ENCODE measurements at regions not wholly inside any gene's neighbourhood (a gene's known extent, or its start where the extent isn't known, plus 50 kb on each side); places are given as distances from the start of the nearest gene placed in this dataset.

DNA sequence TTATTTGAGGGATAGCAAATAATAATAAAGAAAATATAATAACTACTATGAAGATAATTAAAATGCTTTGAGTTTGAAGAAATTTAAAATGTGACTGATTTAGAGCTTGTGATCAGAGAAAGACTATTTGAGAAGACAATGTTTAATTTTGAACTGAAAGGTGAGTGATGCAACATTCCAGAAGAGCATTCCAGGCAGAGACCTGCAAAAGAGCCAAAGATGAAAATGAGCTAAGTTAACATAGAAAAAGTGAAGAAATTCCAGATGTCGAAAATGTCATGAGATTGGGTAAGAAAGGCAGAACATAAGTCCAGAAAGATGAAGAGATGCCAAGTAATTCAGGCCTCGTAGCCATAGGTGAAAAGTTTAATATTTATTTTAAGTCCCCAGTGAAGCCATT, 215.8 kb downstream of the FSIP2 start:
- intact Hi-C loops (cut with DNase I), result no loop called here
- H3K27ac ChIP-seq, result no peak overlapping the region
- H3K9me3 ChIP-seq, result no peaks in the 10 kb centered on the region
- no peaks in the 10 kb centered on the region for H3K4me1 ChIP-seq (replicated peaks)
- no peak for DNase-seq (ENCODE audit: low spot score)
- WGBS, result 55% methylated on average over 2 of the region's 2 CpGs
- no peaks in the 10 kb centered on the region for H3K27me3 ChIP-seq (replicated peaks; ENCODE audit: insufficient read depth)
- no peak overlapping the region for H3K4me3 ChIP-seq
- no peaks in the 10 kb centered on the region for H3K36me3 ChIP-seq
- no peak for TF ChIP-seq POLR2AphosphoS5 (IDR thresholded peaks at IDR 0.05)
- TF ChIP-seq POLR2A (IDR thresholded peaks at IDR 0.05), result no peak
- no peak for TF ChIP-seq CTCF (IDR thresholded peaks at IDR 0.05)

DNA sequence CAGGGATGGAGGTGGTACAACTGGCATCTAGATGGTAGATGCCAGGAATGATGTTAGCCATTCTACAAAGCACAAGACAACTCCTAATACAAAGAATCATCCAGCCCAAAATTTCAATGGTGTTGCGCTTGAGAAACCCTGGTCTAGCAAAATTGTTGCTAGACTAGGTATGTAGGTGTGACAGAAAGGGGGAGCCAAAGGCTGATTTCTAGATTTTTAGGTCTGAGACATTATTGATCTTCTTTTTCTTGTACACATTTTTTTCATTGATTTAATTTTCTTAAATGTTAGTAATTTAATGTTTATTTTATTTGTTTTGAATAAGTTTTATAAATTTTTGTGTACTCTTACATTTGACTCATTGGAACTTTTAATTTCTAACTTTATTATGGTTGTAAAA, 216.4 kb downstream of the FSIP2 start:
- intact Hi-C loops (cut with DNase I), result no loop called here
- DNase-seq (ENCODE audit: low spot score), result no peak
- TF ChIP-seq CTCF (IDR thresholded peaks at IDR 0.05) (no peak), POLR2A (IDR thresholded peaks at IDR 0.05) (no peak), POLR2AphosphoS5 (IDR thresholded peaks at IDR 0.05) (no peak)

DNA sequence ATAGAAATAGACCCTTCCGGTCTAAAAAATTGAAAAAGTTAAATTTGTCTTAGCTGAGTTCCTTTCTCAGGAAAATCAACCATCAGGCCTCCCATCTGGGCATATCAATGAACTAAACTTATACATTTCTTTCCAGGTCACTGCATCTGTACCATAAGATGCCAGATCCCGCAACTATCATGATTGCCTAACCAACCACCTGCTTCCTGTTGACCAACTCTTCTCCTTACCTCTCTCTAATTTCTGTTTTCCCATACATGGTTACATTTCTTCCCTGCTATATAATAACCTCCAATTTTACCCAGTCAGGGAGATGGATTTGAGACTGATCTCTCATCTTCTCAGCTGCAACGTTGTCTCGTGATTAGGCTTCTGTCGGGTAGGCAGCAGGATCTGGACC, 228.7 kb downstream of the FSIP2 start:
- DNase-seq (ENCODE audit: low spot score), result no peak
- H3K9me3 ChIP-seq, result no peaks in the 10 kb centered on the region
- no peaks in the 10 kb centered on the region for H3K27me3 ChIP-seq (replicated peaks; ENCODE audit: insufficient read depth)
- intact Hi-C loops (cut with DNase I), result no loop called here
- WGBS, result 93% methylated on average over 5 of the region's 5 CpGs
- H3K4me3 ChIP-seq, result no peak overlapping the region
- no peaks in the 10 kb centered on the region for H3K36me3 ChIP-seq
- TF ChIP-seq POLR2A (IDR thresholded peaks at IDR 0.05) (no peak), CTCF (IDR thresholded peaks at IDR 0.05) (no peak), POLR2AphosphoS5 (IDR thresholded peaks at IDR 0.05) (no peak)
- H3K4me1 ChIP-seq (replicated peaks), result no peaks in the 10 kb centered on the region
- H3K27ac ChIP-seq, result no peak overlapping the region

More for the DNA sequence above, 216.4 kb downstream of the FSIP2 start:
- H3K9me3 ChIP-seq, result no peaks in the 10 kb centered on the region
- WGBS, result 91% methylated on average over 1 of the region's 1 CpG
- H3K27me3 ChIP-seq (replicated peaks; ENCODE audit: insufficient read depth), result no peaks in the 10 kb centered on the region
- H3K27ac ChIP-seq, result no peak overlapping the region
- H3K36me3 ChIP-seq, result no peaks in the 10 kb centered on the region
- H3K4me3 ChIP-seq, result no peak overlapping the region
- H3K4me1 ChIP-seq (replicated peaks), result no peaks in the 10 kb centered on the region

GRCh38 chr2:185970148-185970852, 231.7 kb downstream of the FSIP2 start:
- Histone ChIP-seq H3K4me3 (no peak overlapping the region), H3K27ac (no peak overlapping the region), H3K9me3 (no peaks in the 10 kb centered on the region), H3K27me3 (replicated peaks; ENCODE audit: insufficient read depth) (no peaks in the 10 kb centered on the region), H3K4me1 (replicated peaks) (no peaks in the 10 kb centered on the region), H3K36me3 (no peaks in the 10 kb centered on the region)
- WGBS, result 91% methylated on average over 3 of the region's 3 CpGs
- intact Hi-C loops (cut with DNase I), result no loop called here
- TF ChIP-seq POLR2A (IDR thresholded peaks at IDR 0.05), result no peak
- TF ChIP-seq POLR2AphosphoS5 (IDR thresholded peaks at IDR 0.05), result no peak
- TF ChIP-seq CTCF (IDR thresholded peaks at IDR 0.05), result no peak
- no peak for DNase-seq (ENCODE audit: low spot score)

Data from prostate gland (tissue), 2 donors.